ENCODE measurements at regions not wholly inside any gene's neighbourhood (a gene's known extent, or its start where the extent isn't known, plus 50 kb on each side); places are given as distances from the start of the nearest gene placed in this dataset.

GRCh38 chr3:144462337-144462736 is 490.7 kb downstream of the DIPK2A start:
- intact Hi-C loops (cut with DNase I) = no loop called here
- DNase-seq = no peak
- Histone ChIP-seq H3K4me1 (no peaks in the 10 kb centered on the region), H3K36me3 (no peaks in the 10 kb centered on the region), H3K9me3 (no peaks in the 10 kb centered on the region), H3K4me3 (no peak overlapping the region), H3K27ac (no peak overlapping the region), H3K27me3 (no peaks in the 10 kb centered on the region)
- WGBS, 2 donors = 81 to 89% methylated on average over 1 of the region's 1 CpG
- no peak for TF ChIP-seq POLR2AphosphoS5 (IDR thresholded peaks at IDR 0.05)
- TF ChIP-seq EP300 (IDR thresholded peaks at IDR 0.05) = no peak
- no peak for TF ChIP-seq CTCF (IDR thresholded peaks at IDR 0.05)
- TF ChIP-seq POLR2A (IDR thresholded peaks at IDR 0.05) = no peak

- 78 to 84% methylated on average over 3 of the region's 3 CpGs for WGBS, 2 donors
- DNase-seq = no peak
- intact Hi-C loops (cut with DNase I) = no loop called here
- no peaks in the 10 kb centered on the region for H3K9me3 ChIP-seq
- H3K27ac ChIP-seq = no peak overlapping the region
- H3K4me1 ChIP-seq = no peaks in the 10 kb centered on the region
- TF ChIP-seq EP300 (IDR thresholded peaks at IDR 0.05) (no peak), POLR2AphosphoS5 (IDR thresholded peaks at IDR 0.05) (no peak), POLR2A (IDR thresholded peaks at IDR 0.05) (no peak), CTCF (IDR thresholded peaks at IDR 0.05) (no peak)
- H3K4me3 ChIP-seq = no peak overlapping the region
- no peaks in the 10 kb centered on the region for H3K36me3 ChIP-seq
- no peaks in the 10 kb centered on the region for H3K27me3 ChIP-seq
Observed at GRCh38 chr3:144463911-144464310, 492.3 kb downstream of the DIPK2A start.

GRCh38 chr3:144466114-144466513 is 494.5 kb downstream of the DIPK2A start:
- Histone ChIP-seq H3K27ac (no peak overlapping the region), H3K4me1 (no peaks in the 10 kb centered on the region), H3K4me3 (no peak overlapping the region), H3K36me3 (no peaks in the 10 kb centered on the region), H3K9me3 (no peaks in the 10 kb centered on the region), H3K27me3 (no peaks in the 10 kb centered on the region)
- TF ChIP-seq POLR2A (IDR thresholded peaks at IDR 0.05) = no peak
- no peak for TF ChIP-seq CTCF (IDR thresholded peaks at IDR 0.05)
- TF ChIP-seq EP300 (IDR thresholded peaks at IDR 0.05) = no peak
- TF ChIP-seq POLR2AphosphoS5 (IDR thresholded peaks at IDR 0.05) = no peak
- WGBS, 2 donors = 18 to 58% methylated on average over 1 of the region's 1 CpG
- no peak for DNase-seq
- intact Hi-C loops (cut with DNase I) = no loop called here

GRCh38 chr3:144466540-144466939 is 494.9 kb downstream of the DIPK2A start:
- DNase-seq = no peak
- no peaks in the 10 kb centered on the region for H3K9me3 ChIP-seq
- no peak overlapping the region for H3K4me3 ChIP-seq
- TF ChIP-seq POLR2A (IDR thresholded peaks at IDR 0.05) (no peak), POLR2AphosphoS5 (IDR thresholded peaks at IDR 0.05) (no peak), EP300 (IDR thresholded peaks at IDR 0.05) (no peak), CTCF (IDR thresholded peaks at IDR 0.05) (no peak)
- no peaks in the 10 kb centered on the region for H3K36me3 ChIP-seq
- no peak overlapping the region for H3K27ac ChIP-seq
- H3K4me1 ChIP-seq = no peaks in the 10 kb centered on the region
- 48 to 87% methylated on average over 2 of the region's 2 CpGs for WGBS, 2 donors
- H3K27me3 ChIP-seq = no peaks in the 10 kb centered on the region
- intact Hi-C loops (cut with DNase I) = no loop called here

GRCh38 chr3:144470666-144471065 is 499.0 kb downstream of the DIPK2A start:
- intact Hi-C loops (cut with DNase I) = no loop called here
- WGBS, 2 donors = 93 to 95% methylated on average over 2 of the region's 2 CpGs

More at GRCh38 chr3:144470666-144471065, 499.0 kb downstream of the DIPK2A start:
- no peak for DNase-seq
- Histone ChIP-seq H3K27me3 (no peaks in the 10 kb centered on the region), H3K4me1 (no peaks in the 10 kb centered on the region), H3K4me3 (no peak overlapping the region), H3K27ac (no peak overlapping the region), H3K36me3 (no peaks in the 10 kb centered on the region), H3K9me3 (no peaks in the 10 kb centered on the region)
- TF ChIP-seq EP300 (IDR thresholded peaks at IDR 0.05) (no peak), POLR2A (IDR thresholded peaks at IDR 0.05) (no peak), CTCF (IDR thresholded peaks at IDR 0.05) (no peak), POLR2AphosphoS5 (IDR thresholded peaks at IDR 0.05) (no peak)

Data from sigmoid colon (tissue), 6 donors.